ENCODE measurements at regions not wholly inside any gene's neighbourhood (a gene's known extent, or its start where the extent isn't known, plus 50 kb on each side); places are given as distances from the start of the nearest gene placed in this dataset.

DNA sequence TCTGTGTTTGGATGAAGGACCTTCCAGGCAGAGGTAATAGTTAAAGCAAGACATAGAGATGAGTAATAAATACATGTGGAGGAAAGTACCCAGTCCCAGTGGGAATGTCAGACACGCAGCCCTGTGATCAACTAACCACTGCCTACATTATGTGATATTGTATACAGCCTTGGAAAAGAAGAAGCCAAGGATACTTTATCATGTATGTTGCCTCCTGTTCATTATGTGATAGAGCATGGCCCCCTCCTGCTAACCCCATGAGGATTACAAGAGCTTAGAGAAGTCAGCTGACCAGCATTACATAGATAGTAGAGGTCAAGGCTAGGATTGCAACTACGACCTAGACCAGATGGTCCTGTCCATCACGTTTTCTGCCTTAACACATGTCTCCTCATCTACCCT is 497.0 kb upstream of the TNC start:
- no peak overlapping the region for H2AFZ ChIP-seq (ENCODE audit: low read depth, low read length)
- H3K9me3 ChIP-seq (ENCODE audit: low read length), result no peaks in the 10 kb centered on the region
- H3K36me3 ChIP-seq (ENCODE audit: insufficient read depth, low read length), result no peaks in the 10 kb centered on the region
- no peaks in the 10 kb centered on the region for H3K4me1 ChIP-seq (ENCODE audit: insufficient read depth, low read length)
- no peak overlapping the region for H3K4me3 ChIP-seq (ENCODE audit: low read length)
- no peaks in the 10 kb centered on the region for H3K27me3 ChIP-seq (ENCODE audit: insufficient read depth, low read length)

DNA sequence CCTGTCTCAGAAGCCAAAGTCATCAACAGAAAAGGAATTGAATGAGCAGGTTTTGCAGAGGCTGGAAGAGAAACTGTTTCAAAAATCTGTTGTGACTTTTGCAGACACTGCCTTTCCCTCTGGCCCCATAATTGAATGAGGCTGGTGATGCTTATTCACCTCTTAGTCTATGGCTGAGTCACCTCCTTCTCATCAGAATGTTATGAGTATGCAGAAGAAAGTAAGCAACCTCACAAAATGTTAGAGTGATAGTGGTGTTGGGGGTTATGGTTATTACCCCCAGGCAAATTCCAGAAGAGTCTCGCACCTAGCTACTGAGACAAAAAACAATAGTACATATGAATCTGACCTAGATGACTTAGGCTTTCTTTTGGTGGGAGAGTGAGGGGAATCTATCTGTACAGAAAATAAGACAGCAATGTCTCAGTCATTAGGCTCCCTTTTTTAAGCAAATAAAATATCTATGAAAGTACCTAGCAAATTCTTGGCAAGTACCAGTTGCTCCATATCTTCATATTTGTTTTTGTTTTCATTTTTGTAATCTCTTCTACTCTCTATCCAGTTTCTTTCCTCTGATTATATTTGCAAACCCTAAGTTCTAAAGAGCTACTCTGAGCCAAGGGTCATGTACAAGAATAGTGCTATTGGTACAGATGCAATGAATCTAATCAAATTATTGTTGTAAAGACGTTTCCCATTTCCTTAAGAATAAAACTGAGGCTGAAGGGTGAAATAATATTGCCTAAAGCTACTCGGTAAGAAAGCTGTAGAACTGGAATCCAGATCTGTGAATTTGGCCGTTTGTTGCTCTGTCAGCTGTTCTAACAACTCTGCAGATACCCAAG is 498.1 kb upstream of the TNC start:
- no peaks in the 10 kb centered on the region for H3K9me3 ChIP-seq (ENCODE audit: low read length)
- H3K36me3 ChIP-seq (ENCODE audit: insufficient read depth, low read length), result no peaks in the 10 kb centered on the region
- no peak overlapping the region for H2AFZ ChIP-seq (ENCODE audit: low read depth, low read length)
- no peak overlapping the region for H3K4me3 ChIP-seq (ENCODE audit: low read length)
- H3K27me3 ChIP-seq (ENCODE audit: insufficient read depth, low read length), result no peaks in the 10 kb centered on the region
- no peaks in the 10 kb centered on the region for H3K4me1 ChIP-seq (ENCODE audit: insufficient read depth, low read length)

- H3K4me3 ChIP-seq (ENCODE audit: low read length), result no peak overlapping the region
- no peaks in the 10 kb centered on the region for H3K9me3 ChIP-seq (ENCODE audit: low read length)
- H3K36me3 ChIP-seq (ENCODE audit: insufficient read depth, low read length), result no peaks in the 10 kb centered on the region
- no peak overlapping the region for H2AFZ ChIP-seq (ENCODE audit: low read depth, low read length)
- H3K27me3 ChIP-seq (ENCODE audit: insufficient read depth, low read length), result no peaks in the 10 kb centered on the region
- no peaks in the 10 kb centered on the region for H3K4me1 ChIP-seq (ENCODE audit: insufficient read depth, low read length)
Measured at GRCh38 chr9:115616666-115617239, 498.8 kb upstream of the TNC start.

DNA sequence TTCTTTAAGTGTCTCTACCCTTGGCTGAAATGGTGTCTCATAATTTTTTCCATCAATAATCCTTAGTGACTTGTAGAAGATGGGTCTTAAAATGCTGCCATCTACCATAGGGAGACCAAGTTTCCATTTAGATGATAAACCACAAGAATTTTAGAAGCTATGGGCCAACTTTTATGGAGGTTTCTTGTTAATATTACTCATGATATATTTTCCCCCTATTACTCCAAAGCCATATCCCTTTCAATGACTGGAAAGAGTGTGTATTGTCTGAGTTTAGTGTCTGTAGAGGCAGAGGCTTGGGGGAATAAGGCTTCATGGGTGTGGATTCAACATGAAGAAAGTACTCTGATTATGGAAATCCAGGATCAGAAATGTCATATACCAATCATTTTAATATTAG is 507.3 kb upstream of the TNC start:
- Histone ChIP-seq H3K9me3 (ENCODE audit: low read length) (no peaks in the 10 kb centered on the region), H3K4me3 (ENCODE audit: low read length) (no peak overlapping the region), H3K36me3 (ENCODE audit: insufficient read depth, low read length) (no peaks in the 10 kb centered on the region)

DNA sequence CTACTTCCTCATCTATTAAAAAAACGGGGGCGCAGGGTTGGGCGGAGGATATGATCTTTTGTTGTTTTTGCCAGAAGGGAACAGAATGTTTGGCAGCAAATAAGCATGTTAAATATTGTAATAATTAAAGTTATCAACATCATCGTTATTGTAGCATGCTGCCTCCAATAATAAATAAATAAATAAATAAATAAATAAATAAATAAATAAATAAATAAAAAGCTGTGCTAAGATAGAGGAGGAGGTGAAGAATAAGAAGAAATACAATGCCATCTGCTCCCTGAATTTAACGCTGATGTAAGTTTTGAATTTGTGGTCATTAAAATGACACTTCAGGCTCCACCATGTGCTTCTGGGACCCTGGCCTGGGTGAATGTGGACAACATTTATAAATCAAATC is 508.0 kb upstream of the TNC start:
- no peak overlapping the region for H3K4me3 ChIP-seq (ENCODE audit: low read length)
- H3K9me3 ChIP-seq (ENCODE audit: low read length), result no peaks in the 10 kb centered on the region
- no peak overlapping the region for H2AFZ ChIP-seq (ENCODE audit: low read depth, low read length)
- H3K4me1 ChIP-seq (ENCODE audit: insufficient read depth, low read length), result peaks cover 15% of the 10 kb centered on the region
- no peaks in the 10 kb centered on the region for H3K36me3 ChIP-seq (ENCODE audit: insufficient read depth, low read length)
- peaks cover 5% of the 10 kb centered on the region for H3K27me3 ChIP-seq (ENCODE audit: insufficient read depth, low read length)

More for the DNA sequence above, 507.3 kb upstream of the TNC start:
- H3K4me1 ChIP-seq (ENCODE audit: insufficient read depth, low read length), result peaks cover 12% of the 10 kb centered on the region
- no peak overlapping the region for H2AFZ ChIP-seq (ENCODE audit: low read depth, low read length)
- peaks cover 5% of the 10 kb centered on the region for H3K27me3 ChIP-seq (ENCODE audit: insufficient read depth, low read length)

DNA sequence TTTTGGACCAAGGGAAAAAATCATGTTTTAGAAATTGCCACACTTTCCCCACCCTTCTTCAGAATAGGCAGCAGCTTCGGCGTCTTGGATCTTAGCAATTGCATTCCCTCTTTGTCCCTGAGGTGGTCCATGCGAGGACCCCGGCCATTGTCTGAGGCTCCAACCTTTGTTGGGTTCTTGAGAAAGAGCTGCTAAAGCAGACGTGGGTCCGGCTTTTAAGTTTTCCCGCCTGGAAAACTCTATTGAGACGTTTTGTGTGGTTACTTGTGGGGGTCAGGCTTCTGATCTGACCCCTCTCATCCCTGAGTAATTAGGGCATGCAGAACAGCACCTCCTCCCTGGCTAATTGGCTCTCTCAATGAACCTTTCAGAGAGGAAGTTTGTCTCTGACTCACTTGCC is 509.6 kb upstream of the TNC start:
- H3K9me3 ChIP-seq (ENCODE audit: low read length), result no peaks in the 10 kb centered on the region
- H3K36me3 ChIP-seq (ENCODE audit: insufficient read depth, low read length), result no peaks in the 10 kb centered on the region
- no peak overlapping the region for H3K4me3 ChIP-seq (ENCODE audit: low read length)

GRCh38 chr9:115628426-115628825 is 510.5 kb upstream of the TNC start:
- Histone ChIP-seq H3K4me1 (ENCODE audit: insufficient read depth, low read length) (peaks cover 15% of the 10 kb centered on the region), H3K27me3 (ENCODE audit: insufficient read depth, low read length) (peaks cover 5% of the 10 kb centered on the region), H2AFZ (ENCODE audit: low read depth, low read length) (no peak overlapping the region), H3K4me3 (ENCODE audit: low read length) (no peak overlapping the region), H3K9me3 (ENCODE audit: low read length) (no peaks in the 10 kb centered on the region), H3K36me3 (ENCODE audit: insufficient read depth, low read length) (no peaks in the 10 kb centered on the region)

More for the DNA sequence above, 509.6 kb upstream of the TNC start:
- peaks cover 15% of the 10 kb centered on the region for H3K4me1 ChIP-seq (ENCODE audit: insufficient read depth, low read length)
- H2AFZ ChIP-seq (ENCODE audit: low read depth, low read length), result no peak overlapping the region
- H3K27me3 ChIP-seq (ENCODE audit: insufficient read depth, low read length), result peaks cover 5% of the 10 kb centered on the region

- no peak overlapping the region for H2AFZ ChIP-seq (ENCODE audit: low read depth, low read length)
- H3K27me3 ChIP-seq (ENCODE audit: insufficient read depth, low read length), result no peaks in the 10 kb centered on the region
- H3K4me1 ChIP-seq (ENCODE audit: insufficient read depth, low read length), result peaks cover 15% of the 10 kb centered on the region
- no peaks in the 10 kb centered on the region for H3K36me3 ChIP-seq (ENCODE audit: insufficient read depth, low read length)
- H3K9me3 ChIP-seq (ENCODE audit: low read length), result no peaks in the 10 kb centered on the region
- no peak overlapping the region for H3K4me3 ChIP-seq (ENCODE audit: low read length)
Measured at GRCh38 chr9:115629879-115630840, 512.2 kb upstream of the TNC start.

GRCh38 chr9:115632391-115632790 is 514.4 kb upstream of the TNC start:
- H3K4me3 ChIP-seq (ENCODE audit: low read length), result no peak overlapping the region
- no peak overlapping the region for H2AFZ ChIP-seq (ENCODE audit: low read depth, low read length)
- no peaks in the 10 kb centered on the region for H3K27me3 ChIP-seq (ENCODE audit: insufficient read depth, low read length)
- H3K36me3 ChIP-seq (ENCODE audit: insufficient read depth, low read length), result no peaks in the 10 kb centered on the region
- H3K4me1 ChIP-seq (ENCODE audit: insufficient read depth, low read length), result peaks cover 14% of the 10 kb centered on the region
- H3K9me3 ChIP-seq (ENCODE audit: low read length), result no peaks in the 10 kb centered on the region

DNA sequence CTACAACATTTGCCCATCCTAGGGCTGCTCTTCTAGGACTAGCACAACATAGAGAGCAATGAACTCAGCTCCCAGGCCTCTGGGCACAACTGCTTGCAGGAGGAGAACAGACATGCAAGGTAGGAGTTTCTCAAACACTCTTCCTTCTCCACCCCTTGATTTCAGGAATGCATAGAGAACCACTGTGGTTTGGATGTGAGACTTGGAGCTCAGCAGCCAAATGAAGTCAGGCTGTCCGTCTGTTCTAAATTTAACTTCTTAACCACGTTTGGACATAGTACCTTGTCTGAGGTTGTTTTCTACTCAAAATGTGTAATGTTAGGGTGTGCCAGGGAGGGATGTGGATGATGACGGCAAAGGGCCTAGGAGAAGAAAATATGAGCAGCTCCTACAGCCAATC is 515.1 kb upstream of the TNC start:
- Histone ChIP-seq H2AFZ (ENCODE audit: low read depth, low read length) (no peak overlapping the region), H3K27me3 (ENCODE audit: insufficient read depth, low read length) (no peaks in the 10 kb centered on the region), H3K9me3 (ENCODE audit: low read length) (no peaks in the 10 kb centered on the region), H3K36me3 (ENCODE audit: insufficient read depth, low read length) (no peaks in the 10 kb centered on the region), H3K4me3 (ENCODE audit: low read length) (no peak overlapping the region), H3K4me1 (ENCODE audit: insufficient read depth, low read length) (peaks cover 9% of the 10 kb centered on the region)

DNA sequence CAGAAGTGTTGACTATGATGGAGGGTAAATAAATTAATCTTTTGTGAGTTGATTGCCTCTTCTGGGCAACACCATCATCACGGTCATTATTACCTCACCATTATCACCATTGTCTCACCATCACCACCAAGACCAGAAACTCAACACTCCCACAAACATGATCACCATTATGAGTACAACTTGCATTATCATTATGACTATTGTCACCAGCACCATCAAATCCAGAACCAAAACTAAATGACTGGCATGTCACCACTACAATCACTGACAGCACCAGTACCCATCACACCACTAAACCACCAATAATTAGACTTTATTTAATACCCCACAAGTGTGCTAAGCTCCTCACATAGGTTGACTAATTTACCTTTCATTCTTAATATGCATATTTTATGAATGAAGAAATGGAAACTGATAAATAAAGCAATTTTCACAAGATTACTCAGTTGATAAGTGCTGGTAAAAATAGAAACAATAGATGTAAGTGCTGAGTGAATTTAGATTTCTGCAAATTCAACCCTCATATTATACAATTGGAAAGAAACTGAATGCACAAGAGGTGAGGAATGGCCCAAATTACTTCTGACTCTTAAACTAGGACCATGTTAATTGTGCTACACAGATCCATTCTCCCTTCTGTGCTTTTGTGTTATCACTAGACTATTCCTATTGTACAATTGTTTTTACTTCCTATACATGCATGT is 517.8 kb upstream of the PAPPA start:
- no peak overlapping the region for H3K4me3 ChIP-seq (ENCODE audit: low read length)
- H2AFZ ChIP-seq (ENCODE audit: low read depth, low read length), result no peak overlapping the region
- H3K36me3 ChIP-seq (ENCODE audit: insufficient read depth, low read length), result no peaks in the 10 kb centered on the region
- H3K27me3 ChIP-seq (ENCODE audit: insufficient read depth, low read length), result no peaks in the 10 kb centered on the region
- H3K9me3 ChIP-seq (ENCODE audit: low read length), result no peaks in the 10 kb centered on the region
- H3K4me1 ChIP-seq (ENCODE audit: insufficient read depth, low read length), result no peaks in the 10 kb centered on the region

GRCh38 chr9:115636596-115636995 is 517.0 kb upstream of the PAPPA start:
- Histone ChIP-seq H3K27me3 (ENCODE audit: insufficient read depth, low read length) (no peaks in the 10 kb centered on the region), H3K9me3 (ENCODE audit: low read length) (no peaks in the 10 kb centered on the region), H2AFZ (ENCODE audit: low read depth, low read length) (no peak overlapping the region), H3K4me3 (ENCODE audit: low read length) (no peak overlapping the region), H3K36me3 (ENCODE audit: insufficient read depth, low read length) (no peaks in the 10 kb centered on the region), H3K4me1 (ENCODE audit: insufficient read depth, low read length) (no peaks in the 10 kb centered on the region)

All from neuron (in vitro differentiated cells).